ENCODE measurements at regions not wholly inside any gene's neighbourhood (a gene's known extent, or its start where the extent isn't known, plus 50 kb on each side); places are given as distances from the start of the nearest gene placed in this dataset.
"Not testable (repeated sequence)": the region's sequence is repeated elsewhere in the genome, so short reads cannot be mapped to it uniquely, and the experiment has no call there.

GRCh38 chr9:72471096-72471495, 50.3 kb upstream of the TMC1 start:
- no peak for DNase-seq

- no peak for DNase-seq
Measured at GRCh38 chr9:72467766-72468738, 53.4 kb upstream of the TMC1 start.

GRCh38 chr9:72465593-72465984, 55.8 kb upstream of the TMC1 start:
- DNase-seq, result no peak

GRCh38 chr9:72464857-72465592, 56.4 kb upstream of the TMC1 start:
- DNase-seq, result no peak

- no peak for DNase-seq
Measured at GRCh38 chr9:72462340-72462739, 59.1 kb upstream of the TMC1 start.

GRCh38 chr9:72460342-72461312, 60.8 kb upstream of the TMC1 start:
- no peak for DNase-seq

GRCh38 chr9:72459308-72459707, 62.1 kb upstream of the TMC1 start:
- no peak for DNase-seq

GRCh38 chr9:72458153-72458552, 63.3 kb upstream of the TMC1 start:
- DNase-seq, result no peak

GRCh38 chr9:72457366-72457765, 64.0 kb upstream of the TMC1 start:
- DNase-seq, result no peak

GRCh38 chr9:72454871-72455491, 66.4 kb upstream of the TMC1 start:
- no peak for DNase-seq

- no peak for DNase-seq
Measured at GRCh38 chr9:72453797-72454196, 67.6 kb upstream of the TMC1 start.

- DNase-seq, result not testable (repeated sequence)
Measured at GRCh38 chr9:72446241-72446640, 75.2 kb upstream of the TMC1 start.

GRCh38 chr9:72445306-72445995, 76.0 kb upstream of the TMC1 start:
- DNase-seq, result no peak

- DNase-seq, result no peak
Measured at GRCh38 chr9:72444435-72444834, 77.0 kb upstream of the TMC1 start.

GRCh38 chr9:72443855-72444254, 77.6 kb upstream of the TMC1 start:
- DNase-seq, result peak; percentile 84

GRCh38 chr9:72441848-72442607, 77.0 kb upstream of the ZFAND5 start:
- DNase-seq, result peak; percentile 31

- DNase-seq, result no peak
Measured at GRCh38 chr9:72440992-72441847, 76.2 kb upstream of the ZFAND5 start.

GRCh38 chr9:72440378-72440777, 75.4 kb upstream of the ZFAND5 start:
- no peak for DNase-seq

- not testable (repeated sequence) for DNase-seq
Measured at GRCh38 chr9:72433616-72434267, 68.7 kb upstream of the ZFAND5 start.

Measured in activated CD4-positive, alpha-beta T cell treated with anti-CD3 and anti-CD28 coated beads, Interleukin-2, amount 50 U/mL, for 16 hours (primary cell).